ENCODE measurements at regions not wholly inside any gene's neighbourhood (a gene's known extent, or its start where the extent isn't known, plus 50 kb on each side); places are given as distances from the start of the nearest gene placed in this dataset.

GRCh38 chr22:48740731-48741405, 1086.8 kb downstream of the BRD1 start:
- DNase-seq, result no peak

DNA sequence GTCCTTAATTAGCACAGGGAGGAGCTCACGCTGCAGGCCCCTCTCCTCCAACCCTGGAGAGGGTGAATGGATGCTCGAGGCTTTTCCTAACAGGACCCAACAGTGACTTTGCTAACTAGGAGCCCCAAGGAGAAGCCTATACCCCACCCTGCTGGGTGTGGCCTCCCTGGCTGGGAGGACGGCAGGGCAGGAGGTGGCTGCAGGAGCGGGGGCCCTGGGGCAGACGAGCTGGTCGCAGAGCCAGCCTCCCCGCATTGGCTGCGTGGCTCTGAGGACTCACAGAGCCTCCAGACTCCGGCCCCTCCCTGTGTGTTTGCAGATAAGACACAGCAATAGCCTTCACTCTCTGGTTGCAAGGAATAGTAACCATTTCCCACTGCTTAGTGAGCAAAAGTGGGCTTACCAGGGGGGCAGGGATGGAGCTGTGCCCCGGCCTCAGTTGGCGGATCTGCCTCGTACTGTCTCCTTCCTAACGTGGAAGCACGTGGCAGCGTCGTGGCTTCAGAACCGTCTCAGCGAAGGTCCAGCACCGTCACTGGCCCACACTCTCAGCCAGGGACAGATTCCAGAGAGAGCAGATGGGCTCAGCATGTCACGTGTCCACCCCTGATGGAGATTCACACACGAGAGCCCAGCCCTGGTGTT, 1087.5 kb downstream of the BRD1 start:
- DNase-seq, result no peak

- DNase-seq, result no peak
Observed at GRCh38 chr22:48739348-48740085, 1088.2 kb downstream of the BRD1 start.

- no peak for DNase-seq
Observed at GRCh38 chr22:48738204-48738980, 1089.3 kb downstream of the BRD1 start.

GRCh38 chr22:48737461-48738203, 1090.0 kb downstream of the BRD1 start:
- no peak for DNase-seq

GRCh38 chr22:48736593-48737460, 1090.8 kb downstream of the BRD1 start:
- DNase-seq, result no peak

- no peak for DNase-seq
Observed at GRCh38 chr22:48734961-48735360, 1092.7 kb downstream of the BRD1 start.

DNA sequence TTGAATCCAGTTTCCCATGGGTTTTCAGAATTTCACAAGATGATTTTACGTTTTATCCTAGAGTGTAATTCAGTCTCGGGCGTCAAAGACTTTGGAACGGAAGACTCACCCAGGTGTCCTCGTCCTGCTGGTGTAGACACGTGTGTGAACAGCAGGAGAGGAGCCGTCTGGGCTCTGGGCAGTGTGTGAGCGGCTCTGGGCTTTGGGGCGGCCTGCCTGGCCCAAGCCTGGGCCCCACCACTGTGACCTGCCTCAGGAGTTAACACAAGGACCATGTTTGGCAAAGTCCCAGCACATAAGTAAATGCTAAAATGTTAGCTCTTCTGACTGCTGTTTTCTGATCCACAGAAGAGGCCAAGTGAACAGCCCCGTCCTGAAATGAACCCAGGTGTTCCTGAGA, 1093.3 kb downstream of the BRD1 start:
- no peak for DNase-seq

- DNase-seq, result no peak
Observed at GRCh38 chr22:48729499-48730171, 1098.0 kb downstream of the BRD1 start.

DNA sequence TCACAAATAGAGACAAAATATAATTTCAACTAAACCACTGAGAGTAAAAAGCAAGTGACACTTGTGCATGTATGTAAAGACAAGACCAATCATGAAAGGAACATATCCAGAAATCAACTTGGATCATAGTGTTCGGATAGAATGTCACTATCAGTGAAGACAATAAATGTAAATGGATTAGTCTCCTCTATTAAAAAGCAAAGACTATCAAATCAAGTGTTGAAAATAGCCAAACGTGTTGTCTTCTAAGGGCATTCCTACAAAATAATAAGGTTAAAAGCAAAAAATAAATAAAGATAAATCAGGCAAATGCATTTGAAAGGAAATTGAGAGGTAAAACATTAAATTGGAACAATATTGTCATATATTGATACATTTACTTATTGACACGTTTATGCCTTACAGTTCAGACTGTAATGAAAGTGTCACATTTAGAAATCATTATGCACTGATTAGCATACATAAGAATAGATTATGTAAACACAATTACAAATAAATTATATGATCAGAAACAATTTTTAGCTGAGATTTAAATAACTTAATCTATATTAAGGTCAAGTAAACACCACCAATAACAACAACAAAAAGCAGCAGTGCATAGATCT, 1100.1 kb downstream of the BRD1 start:
- DNase-seq, result no peak

DNA sequence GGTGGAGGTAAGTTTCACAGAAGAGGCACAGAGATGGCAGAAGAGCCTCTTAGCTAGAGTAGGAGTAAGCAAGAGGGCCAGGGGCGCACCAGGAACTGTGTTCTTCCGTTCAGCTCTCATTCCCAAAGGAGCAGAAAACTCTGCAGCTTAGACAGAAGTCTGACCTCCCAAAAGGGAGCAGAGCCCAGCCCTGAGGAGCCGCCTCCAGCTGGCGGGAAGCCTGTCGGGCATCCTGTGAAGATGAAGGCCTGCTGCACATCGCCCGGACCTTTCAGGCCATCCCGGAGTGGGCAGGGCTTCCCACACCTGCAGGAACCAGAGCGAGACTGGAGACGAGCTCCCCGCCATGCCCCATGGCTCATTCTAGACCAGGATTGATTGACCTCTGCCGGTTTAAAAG, 1102.8 kb downstream of the BRD1 start:
- DNase-seq, result no peak

- DNase-seq, result no peak
Observed at GRCh38 chr22:48722661-48723060, 1105.0 kb downstream of the BRD1 start.

DNA sequence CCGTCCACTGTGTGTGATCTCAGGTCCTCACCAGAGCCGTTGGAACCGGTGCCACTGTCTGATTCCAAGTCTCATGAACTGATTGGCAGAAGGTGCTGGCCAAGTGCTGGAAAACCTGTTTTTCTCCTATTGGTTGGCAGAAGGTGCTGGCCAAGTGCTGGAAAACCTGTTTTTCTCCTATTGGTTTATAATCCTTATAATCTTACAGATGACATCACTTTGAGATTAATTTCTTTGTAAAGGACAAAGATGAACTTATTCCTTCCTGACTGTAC, 1106.3 kb downstream of the BRD1 start:
- DNase-seq, result no peak

DNA sequence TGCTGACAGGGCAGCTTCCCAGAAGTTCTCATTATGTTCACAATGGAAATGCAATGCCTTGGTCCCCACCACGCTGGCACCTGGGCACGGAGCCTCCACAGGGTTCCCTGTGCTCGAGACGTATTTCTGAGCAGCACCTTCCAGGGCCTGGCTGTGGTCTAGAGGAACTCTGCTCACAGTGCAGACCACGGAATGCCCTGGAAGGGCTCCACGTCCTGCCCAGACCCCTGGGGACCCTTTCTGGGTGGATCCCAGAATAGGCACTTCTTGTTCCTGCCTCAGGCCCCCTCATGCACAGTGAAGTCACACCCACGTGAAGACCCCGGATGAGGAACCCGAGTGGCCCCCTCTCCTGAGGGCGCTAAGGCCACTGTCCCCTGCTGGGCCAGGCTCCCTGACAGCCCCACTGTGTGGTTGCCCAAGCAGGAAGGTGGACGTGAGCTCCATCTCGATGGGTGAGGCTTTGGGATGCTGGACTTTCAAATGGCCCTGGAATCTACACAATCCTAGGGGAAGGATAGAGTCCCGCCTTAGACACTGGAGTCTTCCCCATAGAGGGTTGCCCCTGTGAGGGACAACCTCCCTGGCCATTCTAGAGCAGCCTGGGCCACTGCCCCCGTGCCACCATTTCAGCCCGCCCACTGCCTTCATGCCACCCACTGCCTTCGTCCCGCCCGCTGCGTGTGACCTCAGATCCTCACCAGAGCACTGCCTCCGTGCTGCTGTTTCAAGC, 1106.8 kb downstream of the BRD1 start:
- DNase-seq, result no peak

GRCh38 chr22:48719978-48720661, 1107.6 kb downstream of the BRD1 start:
- no peak for DNase-seq

DNA sequence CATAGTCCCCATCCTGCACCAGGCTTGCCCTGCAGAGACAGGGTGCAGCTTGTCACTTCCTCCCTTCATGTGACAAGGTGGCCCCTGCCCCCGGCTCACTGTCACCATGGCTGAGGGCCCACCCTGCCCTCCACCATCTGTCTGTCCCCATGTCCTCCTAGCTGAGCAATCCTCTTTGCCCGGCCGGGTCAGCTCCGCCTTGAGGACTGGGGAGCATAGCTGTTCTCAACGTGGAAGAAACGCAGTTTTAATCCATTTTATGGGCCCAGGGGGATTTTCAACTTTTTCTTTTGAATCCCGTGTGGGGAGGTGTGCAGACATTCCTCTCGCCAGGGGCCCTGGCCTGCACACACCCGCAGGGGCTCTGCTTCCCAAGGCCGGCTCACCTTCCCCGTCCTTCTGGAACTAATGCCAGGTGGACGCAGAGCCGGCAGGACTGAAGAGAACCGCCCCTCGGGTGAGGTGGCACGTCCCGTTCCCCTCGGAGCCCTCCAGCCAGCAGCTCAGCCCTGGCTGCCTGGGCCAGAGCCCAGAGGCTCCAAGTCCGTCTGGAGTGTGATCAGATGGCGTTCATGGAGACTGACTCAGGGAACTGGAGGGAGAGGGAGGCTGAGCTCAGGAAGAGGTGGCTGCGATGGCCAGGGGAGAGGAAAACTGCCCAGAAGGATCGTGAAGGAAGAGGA, 1108.7 kb downstream of the BRD1 start:
- DNase-seq, result no peak

- DNase-seq, result no peak
Observed at GRCh38 chr22:48717883-48718817, 1109.5 kb downstream of the BRD1 start.

All from CD4-positive, alpha-beta T cell treated with Interleukin-17A for 4 hours (primary cell).